GM23338 (cell line): ENCODE measurements at regions not wholly inside any gene's neighbourhood (a gene's known extent, or its start where the extent isn't known, plus 50 kb on each side); places are given as distances from the start of the nearest gene placed in this dataset.

Experiments used
- ATAC-seq: fragments of 200-7000 bp; cut with Tn5 transposase; 3 replicates; pipeline ENCODE4 v1.9.1; 2020
- DNase-seq: peaks from one replicate; pipeline ENCODE4 v3.0.0-alpha.2; 2015; ENCODE audit warnings: low spot score
- H2AFZ ChIP-seq: fragments of 200-600 bp; sonication (generic); 2 replicates; pipeline ENCODE4 v1.8.0; 2016; ENCODE audit warnings: antibody characterized with exemption, mild to moderate bottlenecking, moderate library complexity
- H3F3A ChIP-seq: fragments of 200-600 bp; sonication (generic); replicated peaks from 2 replicates; pipeline ENCODE4 v1.8.0; 2017; ENCODE audit warnings: antibody characterized with exemption, mixed run types, low read depth
- H3K27ac ChIP-seq: fragments of 200-600 bp; sonication (generic); 2 replicates; pipeline ENCODE4 v1.6.1; 2016; ENCODE audit warnings: low read depth
- H3K27me3 ChIP-seq: fragments of 200-600 bp; sonication (generic); 2 replicates; pipeline ENCODE4 v1.8.0; 2016; ENCODE audit warnings: mild to moderate bottlenecking, mixed run types, moderate library complexity; ENCODE audit not compliant: insufficient read depth
- H3K36me3 ChIP-seq: fragments of 200-600 bp; sonication (generic); 2 replicates; pipeline ENCODE4 v1.8.0; 2016; ENCODE audit warnings: mild to moderate bottlenecking; ENCODE audit not compliant: insufficient read depth
- H3K4me1 ChIP-seq: fragments of 200-600 bp; sonication (generic); 2 replicates; pipeline ENCODE4 v1.8.0; 2016; ENCODE audit warnings: mild to moderate bottlenecking, moderate library complexity; ENCODE audit not compliant: insufficient read depth
- H3K4me2 ChIP-seq: fragments of 200-600 bp; sonication (generic); 2 replicates; pipeline ENCODE4 v1.7.1; 2017; ENCODE audit warnings: mixed run types
- H3K4me3 ChIP-seq: fragments of 200-600 bp; sonication (generic); 2 replicates; pipeline ENCODE4 v1.6.1; 2016; ENCODE audit warnings: mixed run types
- H3K79me2 ChIP-seq: fragments of 200-600 bp; sonication (generic); replicated peaks from 2 replicates; pipeline ENCODE4 v1.8.0; 2017; ENCODE audit warnings: mild to moderate bottlenecking; ENCODE audit not compliant: insufficient read depth
- H3K9me2 ChIP-seq: fragments of 200-600 bp; sonication (generic); 2 replicates; pipeline ENCODE4 v1.8.0; 2017; ENCODE audit not compliant: insufficient read depth
- H4K20me1 ChIP-seq: fragments of 200-600 bp; sonication (generic); replicated peaks from 2 replicates; pipeline ENCODE4 v1.8.0; 2017; ENCODE audit warnings: mild to moderate bottlenecking; ENCODE audit not compliant: insufficient read depth
- H3K27ac Mint-ChIP-seq: 2 replicates; pipeline ENCODE4 v1.8.0; 2020; ENCODE audit warnings: inconsistent platforms, mild to moderate bottlenecking, moderate library complexity, mixed read lengths
- H3K27me3 Mint-ChIP-seq: 3 replicates; pipeline ENCODE4 v1.8.0; 2022; ENCODE audit warnings: low read depth, mild to moderate bottlenecking, moderate library complexity, mixed read lengths, inconsistent platforms; ENCODE audit not compliant: insufficient read depth, poor library complexity
- H3K36me3 Mint-ChIP-seq: 3 replicates; pipeline ENCODE4 v1.8.0; 2021; ENCODE audit warnings: low read depth, mild to moderate bottlenecking, inconsistent platforms, moderate library complexity, mixed read lengths
- H3K4me1 Mint-ChIP-seq: 3 replicates; pipeline ENCODE4 v1.8.0; 2020; ENCODE audit warnings: mild to moderate bottlenecking, inconsistent platforms, mixed read lengths
- H3K4me3 Mint-ChIP-seq: 3 replicates; pipeline ENCODE4 v1.8.0; 2021; ENCODE audit warnings: moderate library complexity, mild to moderate bottlenecking, inconsistent platforms, mixed read lengths
- H3K9me3 Mint-ChIP-seq: 3 replicates; pipeline ENCODE4 v1.8.0; 2020; ENCODE audit warnings: moderate library complexity, mild to moderate bottlenecking, inconsistent platforms, mixed read lengths
- CREB1 ChIP-seq: fragments of 250-450 bp; sonication (Bioruptor Pico); IDR thresholded peaks from 2 replicates; pipeline ENCODE4 v1.5.0; 2020; ENCODE audit warnings: low read depth, mild to moderate bottlenecking, moderate library complexity
- CTCF ChIP-seq, 2 experiments: fragments of 200-600 bp in 1 of 2; sonication (generic) in 1 of 2; conservative IDR thresholded peaks; 2 replicates each; pipeline versions ENCODE4 v1.5.1 to v1.6.1; 2016 to 2017; ENCODE audit warnings: antibody characterized with exemption in 2 of 2, low read depth in 2 of 2, mild to moderate bottlenecking in 2 of 2, moderate library complexity in 1 of 2
- EZH2 ChIP-seq: fragments of 200-600 bp; sonication (generic); IDR thresholded peaks from one replicate; pipeline ENCODE4 v1.8.0; 2017; ENCODE audit warnings: antibody characterized with exemption, mild to moderate bottlenecking, low read depth; ENCODE audit not compliant: unreplicated experiment
- EZH2phosphoT487 ChIP-seq: fragments of 200-600 bp; sonication (generic); IDR thresholded peaks from one replicate; pipeline ENCODE4 v1.8.1; 2018; ENCODE audit warnings: antibody characterized with exemption; ENCODE audit not compliant: unreplicated experiment
- JUNB ChIP-seq: IDR thresholded peaks from one replicate; pipeline ENCODE4 v1.6.1; 2016; ENCODE audit warnings: antibody characterized with exemption; ENCODE audit not compliant: unreplicated experiment
- NANOG ChIP-seq: IDR thresholded peaks from 2 replicates; pipeline ENCODE4 v1.6.1; 2016; ENCODE audit warnings: antibody characterized with exemption, borderline replicate concordance
- POLR2AphosphoS5 ChIP-seq: IDR thresholded peaks from 2 replicates; pipeline ENCODE4 v1.6.1; 2016; ENCODE audit warnings: antibody characterized with exemption, low read depth
- REST ChIP-seq: IDR thresholded peaks from one replicate; pipeline ENCODE4 v1.6.1; 2018; ENCODE audit warnings: antibody characterized with exemption; ENCODE audit not compliant: unreplicated experiment
- STAT1 ChIP-seq: IDR thresholded peaks from one replicate; pipeline ENCODE4 v1.6.1; 2016; ENCODE audit warnings: antibody characterized with exemption; ENCODE audit not compliant: unreplicated experiment
- ZNF114 ChIP-seq: fragments of 250-450 bp; sonication (Bioruptor Pico); IDR thresholded peaks from 2 replicates; pipeline ENCODE4 v1.5.0; 2020; ENCODE audit warnings: mild to moderate bottlenecking, moderate library complexity
- ZNF331 ChIP-seq: fragments of 250-450 bp; sonication (Bioruptor Pico); IDR thresholded peaks from 2 replicates; pipeline ENCODE4 v1.5.0; 2020; ENCODE audit warnings: low read depth, mild to moderate bottlenecking, moderate library complexity
- ZNF462 ChIP-seq: fragments of 250-450 bp; sonication (Bioruptor Pico); IDR thresholded peaks from 2 replicates; pipeline ENCODE4 v1.5.0; 2020; ENCODE audit warnings: mild to moderate bottlenecking, moderate library complexity
- TF ChIP-seq, protein P1 (sequence below): IDR thresholded peaks from 2 replicates; pipeline ENCODE4 v1.6.1; 2016; ENCODE audit warnings: antibody characterized with exemption

DNA sequence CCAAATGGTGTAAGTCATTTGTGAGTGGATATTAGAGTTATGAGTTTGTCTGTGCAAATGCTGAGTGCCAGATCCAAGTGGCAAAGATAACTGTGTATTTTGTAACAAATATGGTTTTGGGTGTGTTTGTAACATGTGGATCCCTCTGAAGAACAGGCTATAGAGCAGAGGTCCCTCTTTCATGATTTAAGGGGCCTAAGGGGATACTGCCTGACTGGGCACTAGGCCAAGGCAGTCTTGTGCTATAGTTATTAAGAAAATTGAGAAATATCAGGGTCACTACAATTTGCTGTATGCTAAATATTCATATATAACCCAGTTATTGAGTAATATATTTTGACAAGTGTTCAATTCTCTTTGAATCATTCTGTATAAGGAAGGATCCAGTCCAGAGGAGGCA lies 555.6 kb upstream of the RGMA start:
- ATAC-seq (no peak), DNase-seq (no peak)
- H3K4me2 ChIP-seq = no peak overlapping the region
- H3F3A ChIP-seq = no peaks in the 10 kb centered on the region
- no peak overlapping the region for H3K4me3 ChIP-seq
- no peaks in the 10 kb centered on the region for H3K36me3 ChIP-seq
- no peaks in the 10 kb centered on the region for H3K36me3 Mint-ChIP-seq
- H3K4me1 Mint-ChIP-seq = no peaks in the 10 kb centered on the region
- H3K27ac Mint-ChIP-seq = no peak overlapping the region
- H3K9me3 Mint-ChIP-seq = no peaks in the 10 kb centered on the region
- H3K4me3 Mint-ChIP-seq = no peak overlapping the region
- 0 out of 2 replicates have a peak, but pooled peaks cover 2% of the 10 kb centered on the region for H3K9me2 ChIP-seq
- no peaks in the 10 kb centered on the region for H3K27me3 ChIP-seq
- H2AFZ ChIP-seq = no peak overlapping the region
- no peaks in the 10 kb centered on the region for H3K27me3 Mint-ChIP-seq
- H3K27ac ChIP-seq = no peak overlapping the region
- no peak for TF ChIP-seq JUNB
- TF ChIP-seq EZH2phosphoT487 = no peak
- no peak for TF ChIP-seq ZNF114 (CRISPR knock-in tag)
- TF ChIP-seq EZH2 = no peak
- TF ChIP-seq REST = no peak
- TF ChIP-seq CREB1 (CRISPR knock-in tag) = no peak
- no peak for TF ChIP-seq ZNF331 (CRISPR knock-in tag)
- no peak for TF ChIP-seq NANOG
- no peak for TF ChIP-seq ZNF462 (CRISPR knock-in tag)
- TF ChIP-seq, protein P1, sequence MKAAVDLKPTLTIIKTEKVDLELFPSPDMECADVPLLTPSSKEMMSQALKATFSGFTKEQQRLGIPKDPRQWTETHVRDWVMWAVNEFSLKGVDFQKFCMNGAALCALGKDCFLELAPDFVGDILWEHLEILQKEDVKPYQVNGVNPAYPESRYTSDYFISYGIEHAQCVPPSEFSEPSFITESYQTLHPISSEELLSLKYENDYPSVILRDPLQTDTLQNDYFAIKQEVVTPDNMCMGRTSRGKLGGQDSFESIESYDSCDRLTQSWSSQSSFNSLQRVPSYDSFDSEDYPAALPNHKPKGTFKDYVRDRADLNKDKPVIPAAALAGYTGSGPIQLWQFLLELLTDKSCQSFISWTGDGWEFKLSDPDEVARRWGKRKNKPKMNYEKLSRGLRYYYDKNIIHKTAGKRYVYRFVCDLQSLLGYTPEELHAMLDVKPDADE = no peak
- no peak for TF ChIP-seq STAT1
- TF ChIP-seq CTCF (conservative IDR thresholded peaks at IDR 0.05; ENCODE audit: low read depth in 2 of 2) = no peak
- no peak for TF ChIP-seq POLR2AphosphoS5
- no peaks in the 10 kb centered on the region for H3K79me2 ChIP-seq
- no peaks in the 10 kb centered on the region for H3K4me1 ChIP-seq
- no peaks in the 10 kb centered on the region for H4K20me1 ChIP-seq
